Sigmoid colon (tissue), 4 donors: ENCODE measurements at regions not wholly inside any gene's neighbourhood (a gene's known extent, or its start where the extent isn't known, plus 50 kb on each side); places are given as distances from the start of the nearest gene placed in this dataset.

ENCODE experiments used
- EP300 ChIP-seq, 4 donors: sonication (generic); formaldehyde crosslinking; IDR thresholded peaks; one replicate each; pipeline ENCODE4 v1.6.1; 2017; ENCODE audit warnings: antibody characterized with exemption in 4 of 4
- POLR2A ChIP-seq, 2 donors: fragments of 450-650 bp; IDR thresholded peaks; one replicate each; pipeline ENCODE4 v1.6.1; 2016; ENCODE audit warnings: antibody characterized with exemption in 2 of 2, mild to moderate bottlenecking in 2 of 2, moderate library complexity in 2 of 2
- TF ChIP-seq, protein P1 (sequence below), 4 experiments: fragments of 450-650 bp in 3 of 4; fragments of 200-600 bp in 1 of 4; IDR thresholded peaks; one replicate each; pipeline ENCODE4 v1.5.1; 2016 to 2019; ENCODE audit warnings: antibody characterized with exemption in 4 of 4, mild to moderate bottlenecking in 3 of 4, moderate library complexity in 2 of 4

DNA sequence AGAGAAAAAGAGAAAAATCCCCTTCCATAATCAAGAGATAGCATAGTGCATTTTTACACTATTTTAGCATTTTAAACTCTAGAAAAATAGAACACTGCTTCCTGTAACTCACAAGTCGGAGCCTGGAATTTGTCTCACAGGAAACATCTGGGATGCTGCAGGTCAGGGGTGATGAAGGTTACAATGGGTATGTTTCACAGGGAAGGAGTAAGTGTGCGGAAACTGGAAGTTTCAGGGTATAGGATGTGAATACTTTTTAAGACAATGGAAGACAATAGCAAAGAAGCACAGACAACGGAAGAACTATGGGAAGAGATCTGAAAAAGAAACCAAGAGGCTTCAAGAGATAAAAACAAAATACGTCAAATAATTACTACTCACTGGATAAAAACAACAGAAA is 361.0 kb upstream of the MARCKS start:
- TF ChIP-seq, protein P1, sequence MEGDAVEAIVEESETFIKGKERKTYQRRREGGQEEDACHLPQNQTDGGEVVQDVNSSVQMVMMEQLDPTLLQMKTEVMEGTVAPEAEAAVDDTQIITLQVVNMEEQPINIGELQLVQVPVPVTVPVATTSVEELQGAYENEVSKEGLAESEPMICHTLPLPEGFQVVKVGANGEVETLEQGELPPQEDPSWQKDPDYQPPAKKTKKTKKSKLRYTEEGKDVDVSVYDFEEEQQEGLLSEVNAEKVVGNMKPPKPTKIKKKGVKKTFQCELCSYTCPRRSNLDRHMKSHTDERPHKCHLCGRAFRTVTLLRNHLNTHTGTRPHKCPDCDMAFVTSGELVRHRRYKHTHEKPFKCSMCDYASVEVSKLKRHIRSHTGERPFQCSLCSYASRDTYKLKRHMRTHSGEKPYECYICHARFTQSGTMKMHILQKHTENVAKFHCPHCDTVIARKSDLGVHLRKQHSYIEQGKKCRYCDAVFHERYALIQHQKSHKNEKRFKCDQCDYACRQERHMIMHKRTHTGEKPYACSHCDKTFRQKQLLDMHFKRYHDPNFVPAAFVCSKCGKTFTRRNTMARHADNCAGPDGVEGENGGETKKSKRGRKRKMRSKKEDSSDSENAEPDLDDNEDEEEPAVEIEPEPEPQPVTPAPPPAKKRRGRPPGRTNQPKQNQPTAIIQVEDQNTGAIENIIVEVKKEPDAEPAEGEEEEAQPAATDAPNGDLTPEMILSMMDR (IDR thresholded peaks at IDR 0.05), result no peak
- TF ChIP-seq EP300 (IDR thresholded peaks at IDR 0.05) (no peak), POLR2A (IDR thresholded peaks at IDR 0.05) (no peak)
